ENCODE measurements at regions not wholly inside any gene's neighbourhood (a gene's known extent, or its start where the extent isn't known, plus 50 kb on each side); places are given as distances from the start of the nearest gene placed in this dataset.

- no peak for TF ChIP-seq CTCF (IDR thresholded peaks at IDR 0.05; ENCODE audit: unreplicated experiment)
- no peak for DNase-seq (ENCODE audit: low spot score, unreplicated experiment)
- Mint-ChIP-seq H3K9me3 (ENCODE audit: low read depth) (no peaks in the 10 kb centered on the region), H3K27me3 (peaks cover 47% of the 10 kb centered on the region), H3K4me3 (ENCODE audit: low read depth) (no peak overlapping the region), H3K4me1 (ENCODE audit: low read depth) (no peaks in the 10 kb centered on the region), H3K27ac (no peak overlapping the region), H3K36me3 (ENCODE audit: insufficient read depth) (no peaks in the 10 kb centered on the region)
These were observed 95.7 kb downstream of the YTHDF1 start for GRCh38 chr20:63119963-63120807.

GRCh38 chr20:63119121-63119962 lies 96.6 kb downstream of the YTHDF1 start:
- Mint-ChIP-seq H3K9me3 (ENCODE audit: low read depth) (no peaks in the 10 kb centered on the region), H3K4me1 (ENCODE audit: low read depth) (no peaks in the 10 kb centered on the region), H3K4me3 (ENCODE audit: low read depth) (no peak overlapping the region), H3K27ac (no peak overlapping the region), H3K36me3 (ENCODE audit: insufficient read depth) (no peaks in the 10 kb centered on the region), H3K27me3 (peaks cover 51% of the 10 kb centered on the region)
- no peak for DNase-seq (ENCODE audit: low spot score, unreplicated experiment)
- no peak for TF ChIP-seq CTCF (IDR thresholded peaks at IDR 0.05; ENCODE audit: unreplicated experiment)

- Mint-ChIP-seq H3K27me3 (peaks cover 59% of the 10 kb centered on the region), H3K36me3 (ENCODE audit: insufficient read depth) (no peaks in the 10 kb centered on the region), H3K9me3 (ENCODE audit: low read depth) (no peaks in the 10 kb centered on the region), H3K4me3 (ENCODE audit: low read depth) (no peak overlapping the region), H3K4me1 (ENCODE audit: low read depth) (no peaks in the 10 kb centered on the region), H3K27ac (no peak overlapping the region)
- no peak for TF ChIP-seq CTCF (IDR thresholded peaks at IDR 0.05; ENCODE audit: unreplicated experiment)
- no peak for DNase-seq (ENCODE audit: low spot score, unreplicated experiment)
These were observed 97.4 kb downstream of the YTHDF1 start for GRCh38 chr20:63118303-63119120.

- no peak overlapping the region for H3K27ac Mint-ChIP-seq
- no peaks in the 10 kb centered on the region for H3K4me1 Mint-ChIP-seq (ENCODE audit: low read depth)
- H3K27me3 Mint-ChIP-seq = peaks cover 59% of the 10 kb centered on the region
- TF ChIP-seq CTCF (IDR thresholded peaks at IDR 0.05; ENCODE audit: unreplicated experiment) = no peak
- no peaks in the 10 kb centered on the region for H3K9me3 Mint-ChIP-seq (ENCODE audit: low read depth)
- no peak overlapping the region for H3K4me3 Mint-ChIP-seq (ENCODE audit: low read depth)
- no peaks in the 10 kb centered on the region for H3K36me3 Mint-ChIP-seq (ENCODE audit: insufficient read depth)
- no peak for DNase-seq (ENCODE audit: low spot score, unreplicated experiment)
These were observed 98.1 kb downstream of the YTHDF1 start for GRCh38 chr20:63117661-63118302.

All from progenitor cell of endocrine pancreas (in vitro differentiated cells).